Stimulated activated CD4-positive, alpha-beta T cell treated with anti-CD3 and anti-CD28 coated beads, Interleukin-1b, Interleukin-23, amount 100 ng/mL, for 48 hours (primary cell): ENCODE measurements at regions not wholly inside any gene's neighbourhood (a gene's known extent, or its start where the extent isn't known, plus 50 kb on each side); places are given as distances from the start of the nearest gene placed in this dataset.

ENCODE experiments used
- DNase-seq: peaks from one replicate; pipeline ENCODE4 v3.0.0-alpha.2; 2020

GRCh38 chr16:55242667-55243066, 81.3 kb upstream of the IRX6 start:
- no peak for DNase-seq

GRCh38 chr16:55248058-55248457, 75.9 kb upstream of the IRX6 start:
- no peak for DNase-seq

GRCh38 chr16:55248494-55248893, 75.5 kb upstream of the IRX6 start:
- DNase-seq: no peak

GRCh38 chr16:55249361-55249760, 74.6 kb upstream of the IRX6 start:
- DNase-seq: no peak

- no peak for DNase-seq
These were observed 74.1 kb upstream of the IRX6 start for GRCh38 chr16:55249936-55250335.

- no peak for DNase-seq
These were observed 73.3 kb upstream of the IRX6 start for GRCh38 chr16:55250701-55251100.

GRCh38 chr16:55251151-55251550, 72.9 kb upstream of the IRX6 start:
- DNase-seq: no peak

- no peak for DNase-seq
These were observed 71.4 kb upstream of the IRX6 start for GRCh38 chr16:55252577-55252976.

GRCh38 chr16:55253987-55254386, 70.0 kb upstream of the IRX6 start:
- DNase-seq: no peak

GRCh38 chr16:55255733-55256282, 68.2 kb upstream of the IRX6 start:
- DNase-seq: no peak

- no peak for DNase-seq
These were observed 67.5 kb upstream of the IRX6 start for GRCh38 chr16:55256412-55257016.

GRCh38 chr16:55257966-55258613, 65.9 kb upstream of the IRX6 start:
- peak; percentile 62 for DNase-seq

- DNase-seq: no peak
These were observed 62.7 kb upstream of the IRX6 start for GRCh38 chr16:55261301-55261700.

- DNase-seq: no peak
These were observed 60.4 kb upstream of the IRX6 start for GRCh38 chr16:55263271-55264250.

GRCh38 chr16:55264949-55265348, 59.1 kb upstream of the IRX6 start:
- no peak for DNase-seq

- DNase-seq: no peak
These were observed 58.1 kb upstream of the IRX6 start for GRCh38 chr16:55265926-55266325.

GRCh38 chr16:55271945-55272513, 52.0 kb upstream of the IRX6 start:
- no peak for DNase-seq

- no peak for DNase-seq
These were observed 51.3 kb upstream of the IRX6 start for GRCh38 chr16:55272744-55273143.

- no peak for DNase-seq
These were observed 50.6 kb upstream of the IRX6 start for GRCh38 chr16:55273356-55273755.

GRCh38 chr16:55273959-55274358, 50.0 kb upstream of the IRX6 start:
- DNase-seq: no peak
